GM18951 (cell line): ENCODE measurements at regions not wholly inside any gene's neighbourhood (a gene's known extent, or its start where the extent isn't known, plus 50 kb on each side); places are given as distances from the start of the nearest gene placed in this dataset.
"Not testable (repeated sequence)": the region's sequence is repeated elsewhere in the genome, so short reads cannot be mapped to it uniquely, and the experiment has no call there.

Experiments
- POLR2A ChIP-seq: IDR thresholded peaks from 4 replicates; pipeline ENCODE4 v1.6.1; 2011; ENCODE audit warnings: mild to moderate bottlenecking; ENCODE audit not compliant: insufficient read length, insufficient read depth; ENCODE audit errors: extremely low read depth
- in situ Hi-C: fragments of 300-500 bp; cut with MboI; formaldehyde crosslinking; loops from one replicate; pipeline ENCODE4 v1.12.0; 2022; ENCODE audit warnings: low sequenced_read_pairs, mixed read lengths, inconsistent platforms; ENCODE audit not compliant: unreplicated experiment

DNA sequence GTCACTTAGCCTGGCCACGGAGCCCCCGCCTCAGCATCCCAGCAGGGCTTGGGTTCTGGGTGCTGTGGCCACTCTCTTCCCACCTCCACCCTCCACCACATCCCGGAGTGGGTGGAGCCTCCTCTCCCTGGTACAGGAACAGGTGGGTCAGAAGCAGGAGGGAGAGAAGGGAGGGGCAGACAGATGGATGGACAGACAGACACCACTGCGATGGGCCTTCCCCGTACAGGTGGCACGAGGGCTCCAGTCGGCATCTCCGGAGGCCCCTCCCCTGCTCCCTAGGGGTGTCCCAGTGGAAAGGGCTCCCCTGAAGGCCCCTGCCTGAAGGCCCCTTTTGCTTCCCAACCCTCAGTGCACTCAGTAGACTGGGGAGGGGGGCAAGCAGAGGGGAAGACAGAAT is 96.9 kb upstream of the TARDBP start:
- TF ChIP-seq POLR2A = no peak
- in situ Hi-C loops = no loop called here

DNA sequence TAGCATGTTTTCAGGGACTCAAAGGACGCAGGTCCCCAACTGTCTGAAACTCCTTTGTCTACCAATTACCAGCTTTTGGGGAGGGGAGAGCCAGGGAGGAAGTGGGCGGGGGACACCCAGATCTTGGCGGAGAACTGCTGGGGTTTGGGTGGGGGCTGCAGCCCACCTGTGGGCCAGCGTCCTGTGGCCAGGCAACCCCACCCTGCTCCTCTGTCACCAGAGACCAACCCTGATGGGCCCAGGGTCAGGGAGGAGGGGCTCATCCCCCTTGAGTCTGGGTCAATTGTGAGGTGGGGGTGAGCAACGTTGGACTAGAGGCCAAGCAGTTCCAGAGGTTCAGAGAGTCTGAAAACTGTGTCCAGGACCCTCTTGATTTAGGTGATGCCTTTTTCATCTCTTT is 96.1 kb upstream of the TARDBP start:
- in situ Hi-C loops = no loop called here

DNA sequence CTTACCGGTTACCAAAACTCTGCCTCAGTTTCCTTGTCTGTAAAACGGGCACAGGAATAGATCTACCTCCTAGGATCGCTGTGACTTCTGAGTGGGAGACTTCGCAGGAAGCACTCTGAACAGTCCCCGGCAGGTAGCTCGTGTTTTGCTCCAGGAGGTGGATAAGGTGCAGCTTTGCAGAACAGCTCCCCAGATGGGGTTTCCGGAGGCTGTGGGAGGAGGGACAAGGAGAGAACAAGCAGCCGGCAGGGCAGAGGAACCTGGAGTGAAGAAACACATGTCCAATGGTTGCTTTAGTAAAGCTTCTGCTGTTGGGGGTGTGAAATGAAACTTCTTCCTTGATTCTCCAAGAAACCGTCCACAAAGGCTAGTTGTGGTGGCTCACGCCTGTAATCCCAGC is 95.5 kb upstream of the TARDBP start:
- in situ Hi-C loops = no loop called here
- TF ChIP-seq POLR2A = no peak

More for the DNA sequence above, 96.1 kb upstream of the TARDBP start:
- no peak for TF ChIP-seq POLR2A

DNA sequence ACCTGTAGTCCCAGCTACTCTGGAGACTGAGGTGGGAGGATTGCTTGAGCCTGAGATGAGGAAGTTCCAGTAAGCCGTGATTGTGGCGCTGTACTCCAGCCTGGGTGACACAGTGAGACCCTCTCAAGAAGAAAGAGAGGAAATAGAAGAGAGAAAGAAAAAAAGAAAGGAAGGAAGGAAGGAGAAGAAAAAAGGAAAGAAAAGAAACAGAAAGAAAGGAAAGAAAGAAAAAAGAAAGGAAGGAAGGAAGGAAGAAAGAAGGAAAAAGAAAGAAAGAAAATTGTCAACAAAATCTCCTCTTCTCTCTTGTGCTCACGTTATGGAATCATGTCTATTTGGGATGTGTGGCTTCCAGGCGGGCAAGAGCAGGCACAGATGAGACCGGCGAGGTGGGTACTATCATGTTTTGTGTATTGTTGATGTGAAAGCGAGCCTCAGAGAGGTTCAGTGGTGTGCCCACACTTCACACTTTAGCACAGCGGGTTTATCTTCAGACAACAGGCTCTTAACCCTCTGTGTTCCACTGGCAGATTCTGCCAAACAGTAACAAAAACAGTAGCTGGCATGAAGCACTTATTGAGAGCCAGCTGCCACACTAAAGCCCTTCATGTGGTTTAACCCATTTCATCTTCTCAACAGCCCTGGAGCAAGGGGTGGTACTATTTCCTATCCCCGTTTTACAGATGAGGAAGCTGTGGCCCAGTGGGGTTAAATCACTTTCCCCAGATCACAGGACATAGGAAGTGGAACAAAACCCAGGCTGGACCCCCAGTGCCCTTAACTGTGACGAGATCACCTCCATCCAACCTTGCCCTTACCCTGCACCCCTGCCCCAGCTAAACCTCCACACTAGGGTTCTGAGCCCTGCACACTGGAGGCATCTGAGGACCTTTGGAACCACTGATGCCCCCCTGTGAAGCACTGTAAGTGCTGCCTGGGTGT is 94.7 kb upstream of the TARDBP start:
- in situ Hi-C loops = no loop called here
- no peak for TF ChIP-seq POLR2A

DNA sequence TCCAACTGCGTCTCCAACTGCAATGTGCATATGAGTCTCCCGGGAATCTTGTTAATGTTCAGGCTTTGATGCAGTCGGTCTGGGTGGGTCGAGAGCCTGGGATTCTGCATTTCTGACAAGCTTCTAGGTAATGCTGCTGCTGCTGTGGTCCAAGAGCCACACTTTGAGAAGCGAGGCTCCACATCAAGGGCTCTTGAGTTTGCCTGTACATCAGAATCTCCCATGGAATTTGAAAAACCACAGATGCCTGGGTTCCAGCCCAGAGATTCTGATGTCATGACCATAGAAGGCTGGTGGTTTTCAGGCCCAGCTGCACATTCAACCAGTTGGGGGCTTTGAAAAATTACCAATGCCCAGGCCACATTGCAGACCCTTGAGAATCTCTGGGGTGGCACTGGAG is 93.9 kb upstream of the TARDBP start:
- in situ Hi-C loops = no loop called here
- TF ChIP-seq POLR2A = no peak

DNA sequence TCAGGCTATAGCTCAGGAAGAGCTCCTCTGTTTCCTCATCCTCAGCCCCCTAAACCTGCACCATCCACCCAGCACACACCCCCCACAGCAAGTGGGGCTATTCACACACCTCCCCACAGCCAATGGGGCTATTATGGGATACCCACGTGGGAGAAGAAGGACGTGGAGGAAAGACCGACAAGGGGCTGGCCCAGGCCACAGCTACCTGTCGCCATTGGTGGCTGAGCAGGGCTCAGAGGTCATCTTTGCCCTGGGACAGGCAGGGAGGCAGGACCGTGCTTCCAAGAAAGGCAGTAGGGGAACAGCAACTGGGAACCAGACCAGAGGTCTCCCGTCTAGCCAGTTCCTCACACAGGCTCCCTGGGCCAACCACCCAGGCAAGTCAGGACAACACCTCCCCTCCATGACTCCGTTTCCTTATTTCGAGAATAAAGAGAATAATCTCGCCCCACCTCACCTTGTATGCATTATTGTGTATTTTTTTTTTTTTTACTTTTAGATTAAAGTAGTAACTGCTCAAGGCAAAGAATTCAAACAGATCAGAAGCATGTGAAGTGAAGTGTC is 92.3 kb upstream of the TARDBP start:
- no peak for TF ChIP-seq POLR2A
- in situ Hi-C loops = no loop called here

DNA sequence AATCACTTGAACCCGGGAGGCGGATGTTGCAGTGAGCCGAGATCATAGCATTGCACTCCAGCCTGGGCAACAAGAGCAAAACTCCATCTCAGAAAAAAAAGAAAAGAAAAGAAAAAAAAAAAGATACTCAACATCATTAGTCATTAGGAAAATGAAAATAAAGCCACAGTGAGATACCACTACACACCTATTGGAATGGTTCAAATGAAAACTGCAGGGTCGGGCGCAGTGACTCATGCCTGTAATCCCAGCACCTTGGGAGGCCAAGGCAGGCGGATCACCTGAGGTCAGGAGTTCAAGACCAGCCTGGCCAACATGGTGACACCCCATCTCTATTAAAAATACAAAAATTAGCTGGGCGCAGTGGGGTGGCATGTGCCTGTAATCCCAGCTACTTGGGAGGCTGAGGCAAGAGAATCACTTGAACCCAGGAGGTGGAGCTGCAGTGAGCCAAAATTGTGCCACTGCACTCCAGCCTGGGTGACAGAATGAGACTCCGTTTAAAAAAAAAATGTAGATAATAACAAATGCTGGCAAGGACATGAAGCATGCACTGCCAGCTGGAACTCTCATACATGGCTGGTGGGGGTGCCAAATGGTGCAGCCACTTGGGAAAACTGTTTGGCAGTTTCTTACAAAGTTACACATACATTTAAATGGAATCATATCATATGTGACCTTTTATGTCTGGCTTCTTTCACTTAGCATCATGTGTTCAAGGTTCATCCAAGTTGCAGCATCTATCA is 90.0 kb upstream of the TARDBP start:
- in situ Hi-C loops = not testable (repeated sequence)

DNA sequence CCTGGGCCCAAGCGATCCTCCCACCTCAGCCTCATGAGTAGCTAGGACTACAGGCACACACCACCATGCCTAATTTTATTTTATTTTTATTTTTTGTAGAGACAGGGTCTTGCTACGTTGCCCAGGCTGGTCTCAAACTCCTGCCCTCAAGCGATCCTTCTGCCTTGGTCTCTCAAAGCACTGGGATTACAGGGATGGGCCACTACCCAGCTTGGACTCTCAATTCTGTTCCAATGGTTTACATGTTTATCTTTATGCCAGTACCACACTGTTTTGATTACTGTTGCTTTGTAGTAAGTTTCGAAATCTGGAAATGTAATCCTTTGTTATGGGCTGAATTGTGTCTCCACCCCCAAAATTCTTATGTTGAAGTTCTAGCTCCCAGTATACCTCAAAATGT is 88.4 kb upstream of the TARDBP start:
- TF ChIP-seq POLR2A = no peak
- in situ Hi-C loops = no loop called here

DNA sequence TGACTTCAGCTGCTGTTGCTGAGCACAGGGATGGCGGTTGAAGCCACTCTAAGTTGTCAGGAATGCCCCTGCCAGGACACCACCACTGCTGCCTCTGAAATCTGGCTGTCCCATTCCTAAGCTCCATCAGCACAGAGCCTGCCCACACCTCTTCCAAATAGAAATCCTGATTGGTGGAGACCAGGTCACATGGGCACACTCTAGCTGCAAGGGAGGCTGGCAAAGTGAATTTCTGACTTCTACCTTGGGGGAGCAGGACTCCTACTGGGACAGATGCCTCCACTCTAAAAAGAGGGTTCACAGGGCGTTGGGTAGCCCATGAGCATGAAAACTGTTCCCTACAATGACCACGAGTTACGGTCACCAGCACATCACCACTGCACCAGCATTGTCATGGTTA is 83.8 kb upstream of the TARDBP start:
- TF ChIP-seq POLR2A = no peak
- in situ Hi-C loops = loop anchor here (25.0 kb wide), 1 partner anchor 416 kb away; no protein-coding TSS in a partner anchor

DNA sequence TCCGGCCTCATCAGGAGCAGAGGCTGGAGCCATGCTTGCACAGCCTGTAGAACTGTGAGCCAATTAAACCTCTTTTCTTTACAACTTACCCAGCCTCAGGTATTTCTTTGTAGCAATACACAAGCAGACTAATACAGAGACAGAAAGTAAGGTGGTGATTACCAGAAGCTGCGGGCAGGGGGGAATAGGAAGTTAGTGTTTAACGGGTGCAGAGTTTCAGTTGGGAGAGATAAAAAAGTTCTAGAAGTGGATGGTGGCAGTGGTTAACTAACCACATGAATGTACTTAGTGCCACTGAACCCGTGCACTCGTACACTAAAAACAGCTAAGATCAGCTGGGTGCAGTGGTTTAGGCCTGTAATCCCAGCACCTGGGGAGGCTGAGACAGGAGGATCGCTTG is 80.4 kb upstream of the TARDBP start:
- in situ Hi-C loops = loop anchor here (25.0 kb wide), 1 partner anchor 420 kb away; no protein-coding TSS in a partner anchor
- TF ChIP-seq POLR2A = no peak

DNA sequence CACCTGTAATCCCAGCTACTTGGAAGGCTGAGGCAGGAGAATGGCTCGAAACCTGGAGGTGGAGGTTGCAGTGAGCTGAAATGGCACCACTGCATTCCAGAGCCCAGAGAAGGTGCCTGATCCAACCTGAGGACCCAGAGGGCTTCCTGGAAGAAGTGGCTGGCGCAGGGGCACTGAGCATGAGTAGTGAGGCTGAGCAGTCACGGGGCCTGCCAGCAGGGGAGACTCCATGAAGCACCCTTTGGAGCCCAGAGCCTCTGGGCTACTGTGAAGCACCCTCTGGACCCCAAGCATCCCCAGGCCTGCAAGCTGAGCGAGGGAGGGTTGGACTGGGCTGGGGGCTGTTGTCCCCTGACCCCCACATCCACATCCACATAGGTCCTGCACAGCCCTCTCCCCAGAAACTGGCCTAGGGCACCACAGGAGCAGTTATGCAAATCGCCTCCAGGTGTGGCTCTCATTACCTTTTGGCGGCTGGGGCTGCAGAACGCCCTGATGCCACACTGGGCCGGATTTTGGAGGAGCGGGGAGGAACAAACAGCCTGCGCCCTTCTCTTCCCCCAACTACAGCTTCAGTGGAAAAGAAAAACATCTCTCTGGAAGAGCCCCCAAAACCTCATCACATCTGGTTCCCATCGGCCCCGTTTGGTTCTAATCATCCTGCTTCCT is 78.2 kb upstream of the TARDBP start:
- in situ Hi-C loops = loop anchor here (25.0 kb wide), 1 partner anchor 422 kb away; no protein-coding TSS in a partner anchor
- no peak for TF ChIP-seq POLR2A

DNA sequence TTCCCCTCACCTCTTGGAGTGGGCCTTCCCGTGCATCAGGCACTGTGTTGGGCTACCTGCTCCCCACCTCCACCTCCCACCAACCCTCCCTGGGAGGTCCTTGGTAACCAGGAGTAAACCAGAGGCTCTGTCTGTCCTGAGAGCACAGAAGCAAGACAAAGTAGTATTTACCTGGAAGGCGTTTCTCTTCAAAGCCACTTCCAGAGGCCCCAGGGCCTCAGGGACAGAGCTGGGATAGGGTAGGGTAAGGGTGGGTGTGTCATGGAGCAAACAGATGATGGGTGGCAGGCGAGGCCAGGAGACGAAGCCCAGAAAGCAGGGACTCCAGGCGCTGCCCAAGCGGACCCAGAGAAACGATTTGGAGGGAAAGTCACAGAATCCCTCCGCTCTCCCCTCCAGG is 77.2 kb upstream of the TARDBP start:
- in situ Hi-C loops = loop anchor here (25.0 kb wide), 1 partner anchor 423 kb away; no protein-coding TSS in a partner anchor

DNA sequence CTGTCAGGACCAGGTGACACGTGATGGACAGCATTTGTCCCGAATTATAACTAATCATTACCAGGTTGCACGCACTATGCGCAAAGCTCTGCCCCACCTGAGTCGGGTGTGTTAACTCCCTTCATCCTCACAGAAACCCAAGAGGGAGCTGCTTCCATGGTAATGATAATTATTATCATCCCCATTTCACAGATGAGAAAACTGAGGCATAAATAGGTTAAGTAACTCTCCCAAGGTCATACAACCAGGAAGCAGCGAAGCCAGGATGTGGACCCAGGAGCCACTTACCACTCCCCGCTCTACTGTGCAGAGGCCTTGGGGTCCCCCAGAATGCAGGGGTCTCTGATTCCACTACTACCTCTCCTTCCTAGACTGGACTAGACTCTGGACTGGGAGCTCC is 76.7 kb upstream of the TARDBP start:
- in situ Hi-C loops = loop anchor here (25.0 kb wide), 1 partner anchor 423 kb away; no protein-coding TSS in a partner anchor
- no peak for TF ChIP-seq POLR2A

More for the DNA sequence above, 77.2 kb upstream of the TARDBP start:
- TF ChIP-seq POLR2A = no peak
